Right lobe of liver (tissue), 6 donors: ENCODE measurements at regions not wholly inside any gene's neighbourhood (a gene's known extent, or its start where the extent isn't known, plus 50 kb on each side); places are given as distances from the start of the nearest gene placed in this dataset.

Experiments used
- ATAC-seq, 4 donors: fragments of 200-7000 bp; cut with Tn5 transposase; one replicate each; pipeline ENCODE4 v1.9.1; 2020; ENCODE audit warnings: mild to moderate bottlenecking in 4 of 4, moderate library complexity in 4 of 4
- DNase-seq, 3 donors: peaks; one replicate each; pipeline ENCODE4 v3.0.0-alpha.2; 2020
- H3K27ac ChIP-seq, 3 donors: fragments of 200-600 bp; one replicate each; pipeline ENCODE4 v1.8.0; 2022
- H3K27me3 ChIP-seq, 2 donors: fragments of 200-600 bp; one replicate each; pipeline ENCODE4 v1.8.0; 2022
- H3K36me3 ChIP-seq, 4 donors: fragments of 200-600 bp; sonication (generic) in 1 of 4; one replicate each; pipeline versions ENCODE4 v1.5.1 to v1.8.0; 2017 to 2022; ENCODE audit warnings: control low read depth in 1 of 4
- H3K4me1 ChIP-seq, 4 donors: fragments of 200-600 bp; sonication (generic) in 1 of 4; one replicate each; pipeline versions ENCODE4 v1.5.1 to v1.8.0; 2017 to 2022; ENCODE audit warnings: control low read depth in 1 of 4
- H3K4me3 ChIP-seq, 3 donors: fragments of 200-600 bp; one replicate each; pipeline ENCODE4 v1.8.0; 2022
- H3K9me3 ChIP-seq, 4 donors: fragments of 200-600 bp; sonication (generic) in 1 of 4; one replicate each; pipeline versions ENCODE4 v1.5.1 to v1.8.0; 2017 to 2022; ENCODE audit warnings: control low read depth in 1 of 4
- CTCF ChIP-seq, 4 donors: fragments of 200-600 bp in 3 of 4; fragments of 450-650 bp in 1 of 4; IDR thresholded peaks; one replicate each; pipeline versions ENCODE4 v1.5.1 to v1.8.0; 2016 to 2022; ENCODE audit warnings: antibody characterized with exemption in 4 of 4, mild to moderate bottlenecking in 2 of 4
- POLR2A ChIP-seq: fragments of 450-650 bp; IDR thresholded peaks from one replicate; pipeline ENCODE4 v1.6.1; 2017; ENCODE audit warnings: antibody characterized with exemption, mild to moderate bottlenecking
- WGBS: methylation state at CpG from one replicate; pipeline ENCODE4 v1.1.6; 2018; ENCODE audit warnings: low coverage, low lambda C conversion rate; ENCODE audit not compliant: insufficient coverage; ENCODE audit errors: missing lambda C conversion rate; 5-methylcytosine and 5-hydroxymethylcytosine counted together
- intact Hi-C, 2 donors: fragments of 100-400 bp; cut with DNase I; formaldehyde crosslinking; loops; one replicate each; pipeline versions ENCODE4 v1.11.2 to v1.14.1; 2022
- donor health status: DM: no; HTN: yes; CAD: no.
- donor health status: DM: no; HTN: no; CAD: no.
- donor health status: DM: no; HTN: no; CAD: no.
- donor health status: DM: no; HTN: yes; CAD: no.
- donor health status: DM: no; HTN: yes; CAD: no.

- Histone ChIP-seq H3K4me3 (no peak overlapping the region), H3K27me3 (no peaks in the 10 kb centered on the region), H3K4me1 (no peaks in the 10 kb centered on the region), H3K36me3 (no peaks in the 10 kb centered on the region), H3K9me3 (no peaks in the 10 kb centered on the region), H3K27ac (no peak overlapping the region)
- intact Hi-C loops, result no loop called here
- ATAC-seq (peak; percentile 60 to 87 (median 70)), DNase-seq (no peak)
- 3% methylated on average over 2 of the region's 2 CpGs for WGBS
- peak; percentile 46 to 56 (median 54) for TF ChIP-seq CTCF (IDR thresholded peaks at IDR 0.05)
- no peak for TF ChIP-seq POLR2A
These were observed 199.6 kb downstream of the LTN1 start for GRCh38 chr21:28793043-28793442.

- DNase-seq (no peak), ATAC-seq (no peak)
- TF ChIP-seq POLR2A (no peak), CTCF (IDR thresholded peaks at IDR 0.05) (no peak)
- Histone ChIP-seq H3K27ac (no peak overlapping the region), H3K36me3 (no peaks in the 10 kb centered on the region), H3K27me3 (no peaks in the 10 kb centered on the region), H3K9me3 (no peaks in the 10 kb centered on the region), H3K4me1 (no peaks in the 10 kb centered on the region), H3K4me3 (no peak overlapping the region)
- 69% methylated on average over 4 of the region's 4 CpGs for WGBS
- intact Hi-C loops, result no loop called here
These were observed 200.9 kb downstream of the LTN1 start for GRCh38 chr21:28791595-28792282.

GRCh38 chr21:28790335-28790734, 202.3 kb downstream of the LTN1 start:
- Histone ChIP-seq H3K4me3 (no peak overlapping the region), H3K36me3 (no peaks in the 10 kb centered on the region), H3K9me3 (no peaks in the 10 kb centered on the region), H3K4me1 (no peaks in the 10 kb centered on the region), H3K27me3 (no peaks in the 10 kb centered on the region), H3K27ac (no peak overlapping the region)
- intact Hi-C loops, result no loop called here
- no peak for TF ChIP-seq POLR2A
- TF ChIP-seq CTCF (IDR thresholded peaks at IDR 0.05), result no peak
- DNase-seq (no peak), ATAC-seq (no peak)
- WGBS, result 47% methylated on average over 3 of the region's 3 CpGs

GRCh38 chr21:28789523-28789922, 203.2 kb downstream of the LTN1 start:
- no peaks in the 10 kb centered on the region for H3K9me3 ChIP-seq
- TF ChIP-seq POLR2A, result no peak
- TF ChIP-seq CTCF (IDR thresholded peaks at IDR 0.05), result no peak
- ATAC-seq (no peak), DNase-seq (no peak)
- no peaks in the 10 kb centered on the region for H3K4me1 ChIP-seq
- H3K36me3 ChIP-seq, result no peaks in the 10 kb centered on the region
- no peaks in the 10 kb centered on the region for H3K27me3 ChIP-seq
- WGBS, result 55% methylated on average over 3 of the region's 3 CpGs
- H3K4me3 ChIP-seq, result no peak overlapping the region
- intact Hi-C loops, result no loop called here
- no peak overlapping the region for H3K27ac ChIP-seq

GRCh38 chr21:28788030-28788429, 204.6 kb downstream of the LTN1 start:
- 63% methylated on average over 6 of the region's 6 CpGs for WGBS
- no peaks in the 10 kb centered on the region for H3K9me3 ChIP-seq
- no peak overlapping the region for H3K27ac ChIP-seq
- H3K36me3 ChIP-seq, result no peaks in the 10 kb centered on the region
- H3K4me1 ChIP-seq, result no peaks in the 10 kb centered on the region
- H3K4me3 ChIP-seq, result no peak overlapping the region
- DNase-seq (no peak), ATAC-seq (no peak)
- no peaks in the 10 kb centered on the region for H3K27me3 ChIP-seq
- TF ChIP-seq CTCF (IDR thresholded peaks at IDR 0.05) (no peak), POLR2A (no peak)
- intact Hi-C loops, result no loop called here
